SIG-M5 (cell line): ENCODE measurements at regions not wholly inside any gene's neighbourhood (a gene's known extent, or its start where the extent isn't known, plus 50 kb on each side); places are given as distances from the start of the nearest gene placed in this dataset.
"Not testable (repeated sequence)": the region's sequence is repeated elsewhere in the genome, so short reads cannot be mapped to it uniquely, and the experiment has no call there.

ENCODE experiments used
- DNase-seq: peaks from one replicate; lab custom pipeline; 2025; lab: John Stamatoyannopoulos, UW

DNA sequence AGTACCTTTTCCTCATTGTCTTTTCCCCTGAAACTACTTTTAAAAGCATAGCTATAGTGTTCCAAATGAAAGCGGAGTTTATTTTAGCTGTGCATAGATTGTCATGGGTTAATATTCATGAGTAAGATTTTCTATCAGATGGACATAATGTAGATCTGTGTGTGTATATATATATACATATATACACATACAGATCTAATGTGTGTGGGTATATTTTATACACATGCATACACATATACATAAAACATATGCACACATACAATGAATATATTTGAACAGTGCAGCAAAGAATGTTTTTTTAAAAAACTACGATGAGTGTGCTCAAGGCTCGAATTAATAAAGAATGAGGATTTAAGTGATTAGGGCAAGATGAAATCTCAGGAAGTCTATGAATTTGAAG is 328.3 kb upstream of the IL12A start:
- no peak for DNase-seq

DNA sequence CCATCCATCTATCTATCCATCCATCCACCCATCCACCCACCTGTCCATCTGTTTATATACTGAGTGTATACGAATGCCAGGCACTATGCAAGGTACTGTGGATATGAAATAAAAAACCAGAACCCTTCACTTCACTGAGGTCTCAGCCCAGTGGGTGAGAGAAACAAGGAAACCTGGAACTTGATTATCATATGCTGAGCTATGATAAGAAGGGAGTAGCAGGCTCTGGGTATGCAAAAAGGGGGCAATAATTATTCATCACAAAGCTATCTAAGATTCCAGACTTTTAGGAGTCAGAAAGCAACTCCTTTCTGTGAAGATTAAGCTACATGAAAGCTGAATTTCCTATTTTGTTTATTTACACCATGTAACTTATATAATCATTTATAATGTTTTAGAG is 327.7 kb upstream of the IL12A start:
- no peak for DNase-seq

DNA sequence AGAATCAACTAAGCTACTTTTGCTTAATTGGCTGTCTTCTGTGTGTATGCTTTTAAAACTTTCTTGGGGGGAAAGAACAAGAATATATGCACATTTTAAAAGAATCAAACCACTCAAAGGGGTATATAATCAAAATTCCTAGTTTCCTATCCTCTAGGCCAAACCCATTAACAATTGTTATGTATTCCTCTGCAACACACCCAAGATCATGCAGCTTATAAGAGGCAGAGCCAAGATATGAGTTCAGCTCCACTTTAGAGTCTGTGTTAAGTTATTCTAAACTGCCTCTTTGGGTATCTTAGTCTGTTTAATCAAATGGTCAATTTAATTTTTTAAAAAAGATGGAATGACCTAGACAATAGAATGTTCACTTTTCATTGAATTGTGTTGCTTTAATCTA is 326.1 kb upstream of the IL12A start:
- DNase-seq = no peak

DNA sequence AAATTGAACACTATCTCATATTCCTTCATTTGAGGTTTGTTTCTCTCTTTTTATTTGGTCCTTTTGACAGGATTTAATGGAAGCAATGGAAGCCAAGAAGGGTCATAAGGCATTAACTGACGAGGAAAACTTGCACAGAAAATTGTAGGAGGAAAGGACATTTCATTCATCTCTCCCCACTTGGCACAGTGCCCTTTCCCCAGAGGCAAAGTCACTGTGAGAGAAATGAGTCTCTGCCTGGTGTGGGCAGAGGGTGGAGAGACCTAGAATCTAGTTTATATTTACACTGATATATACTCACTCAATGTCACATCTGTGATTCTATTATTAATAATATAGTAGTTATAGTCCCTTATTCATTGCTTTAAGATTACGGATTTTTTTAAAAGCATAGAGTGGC is 324.6 kb upstream of the IL12A start:
- no peak for DNase-seq

DNA sequence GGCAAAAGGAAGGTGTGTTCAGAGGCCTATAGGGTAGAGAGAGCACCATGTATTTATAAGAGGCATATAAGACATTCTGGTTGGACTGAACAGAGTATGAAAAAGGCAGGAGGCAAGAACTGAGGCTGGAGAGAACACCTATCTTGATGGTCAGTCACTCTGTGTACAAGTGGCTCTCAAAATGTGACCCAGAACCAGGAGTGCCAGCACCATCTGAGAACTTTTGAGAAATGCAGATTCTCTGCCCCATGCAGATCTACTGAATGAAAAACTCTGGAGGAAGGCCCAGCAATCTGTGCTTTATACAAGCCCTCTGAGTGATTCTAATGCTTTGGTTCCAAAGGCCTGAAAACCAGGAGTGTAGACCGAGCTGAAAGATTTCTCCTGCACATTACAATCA is 324.0 kb upstream of the IL12A start:
- DNase-seq = no peak

DNA sequence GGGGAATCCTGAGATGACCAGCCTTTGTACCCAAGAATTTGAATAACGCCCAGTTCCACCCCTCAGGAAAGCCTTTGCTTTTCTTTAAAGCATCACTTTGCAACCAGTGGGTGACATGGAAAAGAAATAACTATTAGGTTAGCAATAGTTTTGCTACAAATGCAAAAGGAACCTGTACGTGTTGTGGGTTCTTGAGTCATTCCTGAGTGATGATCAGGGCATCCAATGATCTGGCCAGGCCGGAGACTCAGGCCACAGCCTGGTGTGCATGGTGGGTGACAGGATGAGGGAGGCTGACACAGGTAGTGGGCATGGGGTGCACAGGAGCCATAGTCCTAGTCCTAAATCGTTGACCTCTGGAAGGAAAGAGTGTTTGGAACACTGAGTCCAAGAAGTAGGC is 321.4 kb upstream of the IL12A start:
- DNase-seq = no peak

DNA sequence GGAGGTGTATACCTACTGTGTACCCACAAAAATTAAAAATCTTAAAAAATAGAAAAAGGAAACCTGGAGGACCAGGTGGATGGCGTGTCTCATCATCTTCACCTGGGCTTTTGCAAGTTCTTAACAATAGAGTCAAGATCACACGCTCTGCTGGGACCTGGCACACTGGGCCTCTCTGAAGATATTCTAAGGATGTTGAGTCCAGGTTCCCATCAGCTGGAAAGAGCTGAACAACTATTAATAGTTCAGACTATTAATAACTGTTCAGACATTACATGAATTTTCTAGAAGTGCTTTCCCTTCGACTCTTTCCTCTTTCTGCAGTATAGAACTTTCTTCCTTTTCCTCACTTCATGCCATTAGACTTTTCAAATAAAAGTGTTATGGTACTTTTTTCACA is 320.2 kb upstream of the IL12A start:
- no peak for DNase-seq

DNA sequence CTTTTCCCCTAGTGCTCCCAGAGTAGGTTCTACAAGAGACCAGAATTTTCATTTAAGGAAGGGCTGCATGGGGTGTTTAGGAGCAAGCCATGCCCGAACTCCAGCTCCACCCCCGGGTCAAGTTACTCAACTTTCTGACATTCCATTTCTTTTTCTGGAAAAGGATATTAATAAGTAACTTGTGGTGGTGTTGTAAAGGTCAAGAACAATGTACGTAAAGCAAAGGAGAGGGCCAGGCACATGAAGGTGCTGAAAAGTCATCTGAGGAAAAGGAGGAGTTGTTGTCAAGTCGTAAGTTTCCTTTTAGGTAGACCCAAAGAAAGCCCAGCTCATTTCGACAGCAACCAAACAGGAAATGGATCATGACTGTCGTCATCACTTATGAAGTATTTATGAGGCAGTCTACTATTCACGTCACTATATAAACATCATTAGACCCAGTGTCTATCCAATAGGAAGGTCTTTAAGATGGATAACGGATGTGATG is 319.6 kb upstream of the IL12A start:
- no peak for DNase-seq

DNA sequence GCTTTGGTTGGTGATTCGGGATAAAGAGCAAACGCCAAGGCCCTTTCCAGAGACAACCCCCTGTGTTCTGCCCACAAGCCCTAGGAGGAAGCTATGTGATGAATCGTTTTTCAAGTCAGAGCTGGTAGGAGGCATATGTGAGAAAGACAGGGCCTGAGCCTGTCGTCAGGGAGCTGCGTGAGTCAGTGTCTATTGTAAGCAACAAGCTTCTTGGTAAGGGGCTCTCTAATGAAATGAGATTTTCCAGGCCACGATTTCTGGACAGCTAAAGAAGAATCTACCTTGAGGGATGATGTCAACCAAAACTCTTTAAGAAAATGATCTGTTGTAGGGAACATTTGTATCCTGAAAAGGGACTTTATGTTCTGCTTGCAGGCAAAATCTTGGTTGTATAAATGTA is 318.9 kb upstream of the IL12A start:
- no peak for DNase-seq

DNA sequence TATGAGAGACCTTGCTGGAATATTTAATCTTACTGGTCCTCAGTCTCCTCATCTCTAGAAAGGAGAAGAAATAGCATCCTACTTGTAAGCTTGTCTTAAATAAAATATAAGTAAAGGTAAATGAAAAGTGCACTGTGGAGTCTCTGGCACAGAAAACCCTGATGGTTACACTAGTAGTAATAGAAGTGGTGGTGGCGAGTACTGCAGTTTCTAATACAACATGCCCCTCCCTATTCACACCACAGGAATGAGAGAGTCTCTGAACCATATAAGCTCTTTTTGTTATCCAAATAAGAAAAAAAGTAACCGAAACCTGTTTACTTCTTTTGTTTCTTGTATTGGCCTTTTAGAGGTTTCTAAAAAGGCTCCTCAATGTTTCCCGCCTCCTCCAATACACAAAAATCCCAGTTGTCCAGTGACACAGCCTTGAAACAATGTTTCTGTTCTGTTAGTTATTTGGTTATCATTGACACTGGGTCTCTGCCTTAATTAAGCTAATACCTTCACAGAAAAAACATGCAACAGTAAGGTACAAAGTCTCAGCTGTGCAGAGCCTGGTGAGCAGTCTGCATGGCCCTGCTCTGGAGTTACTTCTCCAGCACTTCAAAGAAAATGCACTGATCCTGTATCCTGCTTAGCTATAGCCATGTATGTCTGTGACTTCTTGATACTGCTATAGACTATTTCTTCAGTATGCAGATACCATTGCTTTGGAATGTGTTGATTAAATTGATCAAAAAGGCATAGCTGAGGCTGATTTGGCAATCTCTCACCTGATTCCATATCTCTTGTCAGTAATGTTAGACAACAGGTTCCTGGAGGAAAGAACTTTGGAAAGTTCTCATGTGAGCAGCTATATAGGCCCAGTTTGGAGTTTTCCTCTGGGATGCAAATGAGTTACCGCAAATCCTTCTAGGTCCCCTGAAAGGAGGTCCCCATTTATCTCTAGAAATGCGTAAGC is 315.6 kb upstream of the IL12A start:
- DNase-seq = no peak

DNA sequence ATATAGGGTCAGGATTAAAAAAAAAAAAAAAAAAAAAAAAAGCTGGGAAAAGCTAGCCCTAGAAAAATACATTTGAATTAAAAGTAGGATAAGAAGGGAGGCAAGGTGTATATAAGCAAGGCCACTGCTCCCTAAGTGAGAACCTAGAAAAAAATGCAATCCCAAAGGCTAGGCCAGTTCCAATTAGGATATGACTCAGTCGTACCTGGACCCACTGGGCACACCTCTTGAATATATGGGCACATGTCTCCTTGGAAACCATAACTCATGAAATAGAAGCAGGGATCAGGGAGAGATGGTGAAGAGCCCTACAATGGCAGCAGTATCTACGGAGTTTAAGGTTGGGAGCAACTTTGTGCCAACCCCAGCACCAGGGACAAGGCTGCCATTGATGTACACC is 314.1 kb upstream of the IL12A start:
- no peak for DNase-seq

DNA sequence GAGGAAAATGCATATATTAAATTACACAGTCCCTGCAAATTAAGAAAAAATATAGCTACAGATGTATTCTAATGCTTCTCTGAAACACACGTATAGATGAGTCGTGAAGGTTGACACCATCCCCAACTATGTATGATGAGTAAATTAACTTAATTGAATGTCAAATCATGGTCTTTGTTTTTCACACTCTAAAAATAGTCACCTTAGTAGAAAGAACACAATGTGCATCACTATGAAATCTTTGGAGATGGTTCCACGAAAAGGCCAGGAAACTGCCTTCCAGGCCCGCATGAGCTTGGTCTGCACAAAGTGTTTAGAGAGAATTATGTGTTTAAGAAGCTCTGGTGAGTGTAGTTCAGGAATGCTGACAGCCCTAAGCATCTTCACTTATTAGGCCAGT is 313.4 kb upstream of the IL12A start:
- no peak for DNase-seq

DNA sequence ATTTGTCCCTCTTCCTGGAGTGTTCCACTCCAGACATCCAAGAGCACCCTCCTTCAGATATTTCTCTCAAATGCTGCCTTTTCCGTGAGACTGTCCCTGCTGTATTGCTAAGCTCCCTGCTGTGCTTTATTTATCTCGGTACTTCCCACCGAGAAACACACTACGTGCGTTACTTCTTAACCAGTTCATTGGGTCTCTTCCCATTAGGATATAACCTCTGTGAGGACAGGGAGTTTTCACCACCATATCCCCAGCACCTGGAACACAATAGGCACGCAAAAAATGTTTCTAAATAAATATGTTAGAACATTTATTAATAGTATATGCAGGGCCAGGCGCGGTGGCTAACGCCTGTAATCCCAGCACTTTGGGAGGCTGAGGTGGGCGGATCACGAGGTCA is 308.7 kb upstream of the IL12A start:
- DNase-seq = no peak

DNA sequence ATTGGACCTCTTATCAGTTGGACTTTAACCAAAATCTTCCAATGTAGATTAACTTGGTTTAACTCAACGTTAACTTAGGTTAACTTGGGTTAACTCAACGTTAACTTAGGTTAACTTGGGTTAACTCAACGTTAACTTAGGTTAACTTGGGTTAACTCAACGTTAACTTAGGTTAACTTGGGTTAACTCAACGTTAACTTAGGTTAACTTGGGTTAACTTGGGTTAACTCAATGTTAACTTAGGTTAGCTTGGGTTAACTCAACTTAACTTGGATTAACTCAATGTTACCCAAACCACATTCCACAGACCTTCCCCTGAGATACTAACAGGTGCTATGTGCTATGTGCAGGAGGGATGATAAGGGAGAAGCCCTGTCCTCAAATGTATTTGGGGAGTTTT is 306.9 kb upstream of the IL12A start:
- not testable (repeated sequence) for DNase-seq

DNA sequence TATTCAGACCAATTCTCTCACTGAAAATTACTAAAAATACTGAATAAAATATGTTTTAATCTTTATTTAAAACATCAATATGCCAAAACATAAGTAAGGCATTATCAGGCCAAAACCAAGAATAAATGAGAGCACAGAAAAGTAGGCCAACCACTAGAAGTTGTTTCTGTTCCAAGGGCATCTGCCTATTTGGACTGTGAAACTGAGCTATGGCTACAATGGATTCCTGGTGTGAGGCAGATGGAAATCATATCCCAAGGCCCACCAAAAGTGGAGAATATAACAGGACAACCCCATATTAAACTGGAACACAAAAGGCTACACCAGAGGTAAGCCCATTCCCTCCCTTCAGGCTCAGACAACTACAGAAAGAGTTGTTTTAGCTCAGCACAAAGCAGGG is 302.8 kb upstream of the IL12A start:
- DNase-seq = no peak

DNA sequence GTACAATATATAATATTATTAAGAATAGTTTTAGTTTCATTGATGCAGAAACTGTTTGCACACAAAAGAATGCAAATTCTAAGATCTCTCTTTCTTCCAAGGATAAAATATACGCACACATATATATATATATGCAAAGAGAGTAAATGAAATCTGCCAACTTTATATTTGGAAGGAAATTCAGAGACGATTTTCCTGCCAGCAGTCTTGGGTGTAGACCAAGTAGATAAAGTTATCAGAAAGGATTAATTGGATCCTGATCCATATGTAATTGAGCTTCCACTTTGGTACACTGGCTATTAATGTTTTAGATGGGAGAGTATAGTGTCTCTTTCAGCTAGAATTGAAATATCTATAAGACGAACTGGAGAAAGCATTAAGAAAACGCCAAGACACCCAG is 295.4 kb upstream of the IL12A start:
- no peak for DNase-seq

DNA sequence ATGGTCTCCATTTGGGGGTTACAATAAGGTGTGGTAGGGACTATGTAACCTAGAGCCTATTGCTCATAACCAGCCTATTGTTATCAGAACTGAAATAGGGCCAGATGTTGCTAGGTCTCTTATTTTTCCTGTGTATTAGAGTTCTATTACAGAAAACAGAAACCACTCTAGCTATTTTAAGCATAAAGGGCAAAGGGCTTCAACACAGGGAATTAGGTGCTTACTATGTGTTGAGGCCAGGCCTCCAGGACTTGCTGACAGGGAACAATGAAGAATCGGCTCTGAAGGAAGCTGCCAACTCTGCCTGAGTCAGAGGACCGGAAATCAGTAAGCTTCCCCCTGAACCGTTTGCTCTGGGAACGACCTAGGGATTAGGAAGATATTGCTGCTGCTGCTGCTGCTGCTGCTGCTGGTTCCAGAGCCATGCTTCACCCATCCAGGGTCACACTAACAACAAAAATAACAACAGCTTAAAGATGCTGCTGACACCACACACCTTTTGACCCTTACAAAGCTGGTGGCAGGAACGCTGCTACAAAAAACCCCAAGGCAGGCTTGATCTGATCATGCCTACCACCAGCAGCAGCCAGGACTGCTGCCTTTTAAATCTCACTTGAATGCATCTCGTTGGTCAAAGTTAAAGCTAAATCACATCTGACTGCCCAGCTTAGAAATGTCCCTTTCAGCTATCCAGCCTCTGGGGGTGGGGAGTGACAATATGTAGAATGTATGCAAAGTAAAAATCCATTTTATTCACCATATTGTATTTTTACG is 276.9 kb upstream of the IL12A start:
- DNase-seq = no peak

DNA sequence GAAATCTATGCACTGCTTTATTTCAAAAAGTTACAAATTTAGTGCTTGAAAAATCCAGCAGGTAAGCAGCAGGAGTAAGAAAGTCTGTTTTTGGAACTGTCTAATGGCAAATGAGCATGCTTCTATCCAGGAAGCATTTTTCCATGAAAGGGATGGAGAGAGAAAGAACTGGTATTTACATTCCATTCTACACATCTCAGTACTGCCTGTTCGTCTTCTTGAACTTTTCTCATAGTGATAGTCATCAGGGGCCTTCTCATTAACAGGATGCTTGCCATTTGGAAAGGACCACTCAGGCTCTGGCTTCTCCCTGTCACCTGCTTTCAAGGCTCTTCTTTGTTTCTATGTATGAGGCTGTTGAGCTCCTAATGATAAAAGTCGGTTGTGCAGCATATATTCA is 267.3 kb upstream of the IL12A start:
- no peak for DNase-seq

DNA sequence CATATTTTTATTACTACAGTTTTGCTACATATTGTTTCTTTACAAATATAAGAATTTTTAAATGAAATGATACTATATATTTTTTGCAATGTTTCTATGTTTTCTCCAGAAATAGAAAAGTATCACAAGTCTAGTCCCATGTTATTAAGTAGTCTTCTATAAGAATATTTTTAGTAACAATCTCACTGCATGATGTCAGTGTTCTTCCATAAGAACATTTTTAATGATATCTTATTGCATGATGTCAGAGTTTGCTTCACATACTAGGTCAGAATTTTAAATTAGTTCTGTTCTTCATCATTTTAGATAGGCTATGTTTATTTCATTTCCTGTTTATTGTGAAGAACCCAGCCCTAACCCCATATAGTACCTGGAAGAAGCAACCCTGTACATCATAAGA is 265.3 kb upstream of the IL12A start:
- no peak for DNase-seq

DNA sequence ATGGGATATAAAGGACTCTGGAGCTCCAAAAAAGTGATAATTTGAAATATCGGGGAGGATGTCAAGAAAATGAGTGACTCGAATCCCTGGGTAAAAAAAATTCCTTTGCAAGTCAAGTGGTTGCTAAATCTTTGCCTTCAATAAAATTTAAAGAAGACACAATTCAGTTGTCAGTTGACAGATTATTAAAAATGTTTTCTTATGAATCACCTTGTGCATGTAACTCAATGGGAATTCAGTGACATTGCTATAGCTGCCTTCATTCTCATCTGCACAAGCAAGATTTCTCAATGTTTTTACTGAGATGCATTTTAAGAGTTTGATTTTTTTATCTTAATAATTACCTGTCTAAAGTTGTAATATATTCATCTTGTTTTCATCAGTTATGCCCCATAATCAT is 264.0 kb upstream of the IL12A start:
- DNase-seq = no peak

DNA sequence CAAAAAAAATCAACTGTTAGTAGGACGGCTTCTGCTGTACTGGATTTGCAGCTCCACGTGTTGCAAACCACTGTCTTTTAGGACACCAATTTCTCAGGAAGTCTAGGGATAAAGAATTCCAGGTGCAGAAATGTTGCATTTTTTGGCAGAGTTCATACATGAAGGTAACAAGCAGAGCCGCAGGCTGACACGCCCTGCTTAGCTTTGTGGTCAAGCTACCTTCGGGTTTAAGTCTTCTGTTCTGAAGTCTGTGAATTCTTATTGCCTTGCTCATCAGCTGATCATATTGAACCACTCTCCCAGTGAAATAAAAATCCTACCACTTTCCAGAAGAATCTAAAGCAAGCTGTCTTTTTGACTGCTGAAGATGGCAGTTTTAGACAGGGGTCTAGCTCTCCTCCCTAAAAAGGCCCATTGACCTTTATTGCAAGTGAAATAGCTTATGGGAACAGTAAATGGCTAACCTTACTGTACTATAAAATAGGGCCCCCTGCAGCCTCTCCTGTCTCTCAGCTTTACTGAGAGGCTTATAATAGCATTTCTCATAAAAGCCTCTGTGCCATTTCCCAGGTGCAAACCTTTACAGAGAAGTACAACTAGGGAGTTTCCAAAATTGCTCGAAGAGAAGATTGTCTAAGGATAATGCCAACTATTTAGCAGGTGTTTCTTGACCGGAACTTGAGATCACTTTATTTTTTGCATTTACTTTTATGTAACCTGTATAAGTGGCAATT is 262.2 kb upstream of the IL12A start:
- DNase-seq = no peak

DNA sequence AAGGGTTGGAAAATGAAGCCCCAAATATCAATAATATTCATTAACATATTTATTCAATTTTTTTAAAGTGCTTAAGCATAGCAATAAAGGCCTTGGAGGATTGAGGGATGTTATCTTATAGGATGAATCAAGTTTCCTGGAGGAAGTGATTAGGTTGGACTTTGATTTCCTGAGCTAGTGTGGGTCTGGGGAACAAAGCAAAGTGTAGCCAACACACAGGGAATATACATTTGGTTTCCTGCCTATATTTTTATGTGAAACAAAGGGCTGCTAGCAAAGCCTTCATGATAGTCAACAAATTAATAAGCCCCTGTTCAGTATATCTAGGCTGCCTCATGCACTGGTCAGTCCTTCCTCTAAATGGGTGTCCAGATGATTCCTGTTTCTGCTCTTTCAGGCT is 261.1 kb upstream of the IL12A start:
- no peak for DNase-seq

DNA sequence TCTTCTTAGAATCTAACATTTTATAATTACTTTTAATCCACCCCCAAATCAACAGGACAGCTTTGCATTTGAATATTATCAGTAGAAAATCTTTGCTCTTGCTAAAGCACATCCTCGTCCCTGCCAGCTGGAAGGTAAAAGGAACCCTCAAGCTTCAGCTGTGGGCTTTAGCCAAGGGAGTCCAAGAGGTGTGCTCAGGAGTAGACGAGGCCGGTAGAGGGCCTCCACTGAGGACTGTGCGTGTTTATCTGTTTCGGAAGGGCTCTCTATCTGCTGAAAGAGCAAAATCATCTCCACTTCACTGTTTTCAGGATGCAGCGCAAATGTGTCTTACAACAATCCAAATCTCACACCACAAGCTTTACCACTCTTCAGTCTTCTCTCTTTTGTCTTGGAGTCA is 257.4 kb upstream of the IL12A start:
- DNase-seq = no peak
